ENCODE measurements at regions not wholly inside any gene's neighbourhood (a gene's known extent, or its start where the extent isn't known, plus 50 kb on each side); places are given as distances from the start of the nearest gene placed in this dataset.

GRCh38 chr14:97070259-97070658 is 273.1 kb downstream of the VRK1 start:
- WGBS (ENCODE audit: insufficient coverage, low lambda C conversion rate): 100% methylated on average over 5 of the region's 6 CpGs
- H3K36me3 ChIP-seq (ENCODE audit: control insufficient read depth, insufficient read depth, low read length): no peaks in the 10 kb centered on the region
- no peaks in the 10 kb centered on the region for H3K27me3 ChIP-seq (ENCODE audit: control insufficient read depth, insufficient read depth, low read length)
- H3K27ac ChIP-seq (ENCODE audit: low read length): no peak overlapping the region
- H3K4me1 ChIP-seq (ENCODE audit: control insufficient read depth, insufficient read depth, low read length): no peaks in the 10 kb centered on the region
- H3K9me3 ChIP-seq (ENCODE audit: control insufficient read depth, low read depth, low read length): no peaks in the 10 kb centered on the region
- H3K4me3 ChIP-seq (ENCODE audit: low read length): no peak overlapping the region
- no peak for DNase-seq

GRCh38 chr14:97071177-97071576 is 274.0 kb downstream of the VRK1 start:
- Histone ChIP-seq H3K4me3 (ENCODE audit: low read length) (no peak overlapping the region), H3K27me3 (ENCODE audit: control insufficient read depth, insufficient read depth, low read length) (no peaks in the 10 kb centered on the region), H3K9me3 (ENCODE audit: control insufficient read depth, low read depth, low read length) (no peaks in the 10 kb centered on the region), H3K36me3 (ENCODE audit: control insufficient read depth, insufficient read depth, low read length) (no peaks in the 10 kb centered on the region), H3K4me1 (ENCODE audit: control insufficient read depth, insufficient read depth, low read length) (no peaks in the 10 kb centered on the region), H3K27ac (ENCODE audit: low read length) (no peak overlapping the region)
- DNase-seq: no peak
- WGBS (ENCODE audit: insufficient coverage, low lambda C conversion rate): no CpG with 5 or more reads among the region's 8 CpGs

- no peak for DNase-seq
- H3K9me3 ChIP-seq (ENCODE audit: control insufficient read depth, low read depth, low read length): no peaks in the 10 kb centered on the region
- H3K4me1 ChIP-seq (ENCODE audit: control insufficient read depth, insufficient read depth, low read length): no peaks in the 10 kb centered on the region
- no peak overlapping the region for H3K4me3 ChIP-seq (ENCODE audit: low read length)
- no peak overlapping the region for H3K27ac ChIP-seq (ENCODE audit: low read length)
- 67% methylated on average over 1 of the region's 5 CpGs for WGBS (ENCODE audit: insufficient coverage, low lambda C conversion rate)
- H3K27me3 ChIP-seq (ENCODE audit: control insufficient read depth, insufficient read depth, low read length): no peaks in the 10 kb centered on the region
- H3K36me3 ChIP-seq (ENCODE audit: control insufficient read depth, insufficient read depth, low read length): no peaks in the 10 kb centered on the region
Observed at GRCh38 chr14:97073622-97074021, 276.4 kb downstream of the VRK1 start.

- H3K9me3 ChIP-seq (ENCODE audit: control insufficient read depth, low read depth, low read length): no peaks in the 10 kb centered on the region
- no peaks in the 10 kb centered on the region for H3K4me1 ChIP-seq (ENCODE audit: control insufficient read depth, insufficient read depth, low read length)
- no peak for DNase-seq
- no CpG with 5 or more reads among the region's 6 CpGs for WGBS (ENCODE audit: insufficient coverage, low lambda C conversion rate)
- no peak overlapping the region for H3K27ac ChIP-seq (ENCODE audit: low read length)
- no peaks in the 10 kb centered on the region for H3K36me3 ChIP-seq (ENCODE audit: control insufficient read depth, insufficient read depth, low read length)
- H3K4me3 ChIP-seq (ENCODE audit: low read length): no peak overlapping the region
- no peaks in the 10 kb centered on the region for H3K27me3 ChIP-seq (ENCODE audit: control insufficient read depth, insufficient read depth, low read length)
Observed at GRCh38 chr14:97074456-97074855, 277.3 kb downstream of the VRK1 start.

- no peak for DNase-seq
- H3K4me1 ChIP-seq (ENCODE audit: control insufficient read depth, insufficient read depth, low read length): no peaks in the 10 kb centered on the region
- no peaks in the 10 kb centered on the region for H3K36me3 ChIP-seq (ENCODE audit: control insufficient read depth, insufficient read depth, low read length)
- WGBS (ENCODE audit: insufficient coverage, low lambda C conversion rate): no CpG with 5 or more reads among the region's 6 CpGs
- no peaks in the 10 kb centered on the region for H3K9me3 ChIP-seq (ENCODE audit: control insufficient read depth, low read depth, low read length)
- no peak overlapping the region for H3K27ac ChIP-seq (ENCODE audit: low read length)
- no peak overlapping the region for H3K4me3 ChIP-seq (ENCODE audit: low read length)
- no peaks in the 10 kb centered on the region for H3K27me3 ChIP-seq (ENCODE audit: control insufficient read depth, insufficient read depth, low read length)
Observed at GRCh38 chr14:97074856-97075255, 277.7 kb downstream of the VRK1 start.

- no peak overlapping the region for H3K4me3 ChIP-seq (ENCODE audit: low read length)
- H3K9me3 ChIP-seq (ENCODE audit: control insufficient read depth, low read depth, low read length): no peaks in the 10 kb centered on the region
- H3K4me1 ChIP-seq (ENCODE audit: control insufficient read depth, insufficient read depth, low read length): no peaks in the 10 kb centered on the region
- no peaks in the 10 kb centered on the region for H3K27me3 ChIP-seq (ENCODE audit: control insufficient read depth, insufficient read depth, low read length)
- no peaks in the 10 kb centered on the region for H3K36me3 ChIP-seq (ENCODE audit: control insufficient read depth, insufficient read depth, low read length)
- DNase-seq: peak; percentile 9 to 13
- H3K27ac ChIP-seq (ENCODE audit: low read length): no peak overlapping the region
- WGBS (ENCODE audit: insufficient coverage, low lambda C conversion rate): 83% methylated on average over 1 of the region's 8 CpGs
Observed at GRCh38 chr14:97077253-97077653, 280.1 kb downstream of the VRK1 start.

- WGBS (ENCODE audit: insufficient coverage, low lambda C conversion rate): no CpG with 5 or more reads among the region's 4 CpGs
- H3K36me3 ChIP-seq (ENCODE audit: control insufficient read depth, insufficient read depth, low read length): no peaks in the 10 kb centered on the region
- no peaks in the 10 kb centered on the region for H3K4me1 ChIP-seq (ENCODE audit: control insufficient read depth, insufficient read depth, low read length)
- no peak for DNase-seq
- no peak overlapping the region for H3K27ac ChIP-seq (ENCODE audit: low read length)
- H3K9me3 ChIP-seq (ENCODE audit: control insufficient read depth, low read depth, low read length): no peaks in the 10 kb centered on the region
- no peaks in the 10 kb centered on the region for H3K27me3 ChIP-seq (ENCODE audit: control insufficient read depth, insufficient read depth, low read length)
- no peak overlapping the region for H3K4me3 ChIP-seq (ENCODE audit: low read length)
Observed at GRCh38 chr14:97077687-97078086, 280.5 kb downstream of the VRK1 start.

- DNase-seq: no peak
- no peaks in the 10 kb centered on the region for H3K9me3 ChIP-seq (ENCODE audit: control insufficient read depth, low read depth, low read length)
- no CpG with 5 or more reads among the region's 2 CpGs for WGBS (ENCODE audit: insufficient coverage, low lambda C conversion rate)
- no peak overlapping the region for H3K27ac ChIP-seq (ENCODE audit: low read length)
- no peaks in the 10 kb centered on the region for H3K27me3 ChIP-seq (ENCODE audit: control insufficient read depth, insufficient read depth, low read length)
- H3K4me1 ChIP-seq (ENCODE audit: control insufficient read depth, insufficient read depth, low read length): no peaks in the 10 kb centered on the region
- H3K4me3 ChIP-seq (ENCODE audit: low read length): no peak overlapping the region
- no peaks in the 10 kb centered on the region for H3K36me3 ChIP-seq (ENCODE audit: control insufficient read depth, insufficient read depth, low read length)
Observed at GRCh38 chr14:97080991-97081390, 283.8 kb downstream of the VRK1 start.

GRCh38 chr14:97095269-97095668 is 298.1 kb downstream of the VRK1 start:
- H3K9me3 ChIP-seq (ENCODE audit: control insufficient read depth, low read depth, low read length): no peaks in the 10 kb centered on the region
- H3K27ac ChIP-seq (ENCODE audit: low read length): no peak overlapping the region
- H3K4me3 ChIP-seq (ENCODE audit: low read length): no peak overlapping the region
- no CpG with 5 or more reads among the region's 5 CpGs for WGBS (ENCODE audit: insufficient coverage, low lambda C conversion rate)
- no peaks in the 10 kb centered on the region for H3K27me3 ChIP-seq (ENCODE audit: control insufficient read depth, insufficient read depth, low read length)
- no peaks in the 10 kb centered on the region for H3K36me3 ChIP-seq (ENCODE audit: control insufficient read depth, insufficient read depth, low read length)
- no peak for DNase-seq
- no peaks in the 10 kb centered on the region for H3K4me1 ChIP-seq (ENCODE audit: control insufficient read depth, insufficient read depth, low read length)

- Histone ChIP-seq H3K4me3 (ENCODE audit: low read length) (no peak overlapping the region), H3K9me3 (ENCODE audit: control insufficient read depth, low read depth, low read length) (no peaks in the 10 kb centered on the region), H3K36me3 (ENCODE audit: control insufficient read depth, insufficient read depth, low read length) (no peaks in the 10 kb centered on the region), H3K27me3 (ENCODE audit: control insufficient read depth, insufficient read depth, low read length) (no peaks in the 10 kb centered on the region), H3K27ac (ENCODE audit: low read length) (no peak overlapping the region), H3K4me1 (ENCODE audit: control insufficient read depth, insufficient read depth, low read length) (no peaks in the 10 kb centered on the region)
- no peak for DNase-seq
- WGBS (ENCODE audit: insufficient coverage, low lambda C conversion rate): no CpG with 5 or more reads among the region's 3 CpGs
Observed at GRCh38 chr14:97097296-97097695, 300.1 kb downstream of the VRK1 start.

- no peaks in the 10 kb centered on the region for H3K27me3 ChIP-seq (ENCODE audit: control insufficient read depth, insufficient read depth, low read length)
- WGBS (ENCODE audit: insufficient coverage, low lambda C conversion rate): 60% methylated on average over 1 of the region's 2 CpGs
- H3K4me3 ChIP-seq (ENCODE audit: low read length): no peak overlapping the region
- no peak for DNase-seq
- H3K27ac ChIP-seq (ENCODE audit: low read length): no peak overlapping the region
- no peaks in the 10 kb centered on the region for H3K36me3 ChIP-seq (ENCODE audit: control insufficient read depth, insufficient read depth, low read length)
- H3K4me1 ChIP-seq (ENCODE audit: control insufficient read depth, insufficient read depth, low read length): no peaks in the 10 kb centered on the region
- no peaks in the 10 kb centered on the region for H3K9me3 ChIP-seq (ENCODE audit: control insufficient read depth, low read depth, low read length)
Observed at GRCh38 chr14:97100306-97100705, 303.1 kb downstream of the VRK1 start.
